Gastrocnemius medialis (tissue), 4 donors: ENCODE measurements at regions not wholly inside any gene's neighbourhood (a gene's known extent, or its start where the extent isn't known, plus 50 kb on each side); places are given as distances from the start of the nearest gene placed in this dataset.
"Not testable (repeated sequence)": the region's sequence is repeated elsewhere in the genome, so short reads cannot be mapped to it uniquely, and the experiment has no call there.

Experiments used
- CTCF ChIP-seq, 5 experiments: fragments of 450-650 bp in 3 of 5; fragments of 200-600 bp in 2 of 5; sonication (generic) in 2 of 5; IDR thresholded peaks in 4 of 5; conservative IDR thresholded peaks in 1 of 5; 1 replicate in 4 of 5; 2 replicates in 1 of 5; pipeline ENCODE4 v1.5.1; 2016 to 2019; ENCODE audit warnings: antibody characterized with exemption in 5 of 5, mild to moderate bottlenecking in 3 of 5, moderate library complexity in 3 of 5
- POLR2A ChIP-seq, 2 donors: fragments of 450-650 bp; IDR thresholded peaks; one replicate each; pipeline ENCODE4 v1.6.1; 2017; ENCODE audit warnings: antibody characterized with exemption in 2 of 2, mild to moderate bottlenecking in 2 of 2, moderate library complexity in 2 of 2

DNA sequence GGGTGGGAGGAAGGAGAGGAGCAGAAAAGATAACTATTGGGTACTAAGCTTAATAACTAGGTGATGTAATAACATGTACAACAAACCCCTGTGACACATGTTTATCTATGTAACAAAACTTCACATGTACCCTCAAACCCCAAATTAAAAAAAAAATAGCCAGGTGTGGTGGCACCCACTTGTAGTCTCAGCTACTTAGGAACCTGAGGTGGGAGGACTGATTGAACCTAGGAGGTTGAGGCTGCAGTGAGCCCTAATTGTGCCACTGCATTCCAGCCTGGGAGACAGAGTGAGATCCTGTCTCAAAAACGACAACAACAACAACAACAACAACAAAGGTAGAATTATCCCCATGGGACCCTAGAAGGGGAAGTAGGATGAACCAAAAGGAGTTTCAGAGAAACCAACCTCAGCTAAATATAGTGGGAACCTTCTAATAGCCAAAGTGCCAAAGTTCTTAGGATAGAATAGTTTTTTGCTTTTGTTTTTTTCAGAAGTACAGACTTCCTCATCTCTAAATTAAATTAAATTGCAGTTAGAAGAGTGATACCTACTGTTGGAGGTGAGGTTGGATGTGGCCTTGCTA, 67.9 kb upstream of the MEGF10 start:
- TF ChIP-seq CTCF (IDR thresholded peaks at IDR 0.05 in 4 of 5, conservative IDR thresholded peaks at IDR 0.05 in 1 of 5); POLR2A (IDR thresholded peaks at IDR 0.05): not testable (repeated sequence)
